Parathyroid adenoma (tissue), 2 donors: ENCODE measurements at regions not wholly inside any gene's neighbourhood (a gene's known extent, or its start where the extent isn't known, plus 50 kb on each side); places are given as distances from the start of the nearest gene placed in this dataset.

Source experiments
- H2AFZ ChIP-seq: fragments of 300-600 bp; sonication (generic); one replicate; pipeline ENCODE4 v1.7.0; 2017; ENCODE audit warnings: antibody characterized with exemption, mild to moderate bottlenecking
- H3K27ac ChIP-seq: fragments of 300-600 bp; sonication (generic); one replicate; pipeline ENCODE4 v1.7.0; 2017
- H3K27me3 ChIP-seq: fragments of 300-600 bp; sonication (generic); one replicate; pipeline ENCODE4 v1.7.0; 2017; ENCODE audit warnings: low read length; ENCODE audit not compliant: control insufficient read depth, insufficient read depth
- H3K36me3 ChIP-seq: fragments of 300-600 bp; sonication (generic); one replicate; pipeline ENCODE4 v1.7.0; 2017; ENCODE audit warnings: low read length; ENCODE audit not compliant: control insufficient read depth, insufficient read depth
- H3K4me1 ChIP-seq: fragments of 300-600 bp; sonication (generic); one replicate; pipeline ENCODE4 v1.7.0; 2017; ENCODE audit warnings: control low read depth
- H3K4me2 ChIP-seq: fragments of 300-600 bp; sonication (generic); one replicate; pipeline ENCODE4 v1.7.0; 2017; ENCODE audit warnings: low read length
- H3K4me3 ChIP-seq: fragments of 300-600 bp; sonication (generic); one replicate; pipeline ENCODE4 v1.7.0; 2017; ENCODE audit warnings: low read depth, low read length
- H3K79me2 ChIP-seq: fragments of 300-600 bp; sonication (generic); one replicate; pipeline ENCODE4 v1.7.0; 2017; ENCODE audit warnings: control low read depth
- H3K9ac ChIP-seq: fragments of 300-600 bp; sonication (generic); one replicate; pipeline ENCODE4 v1.7.0; 2017; ENCODE audit warnings: mild to moderate bottlenecking
- H3K9me3 ChIP-seq: fragments of 300-600 bp; sonication (generic); one replicate; pipeline ENCODE4 v1.7.0; 2017; ENCODE audit warnings: low read length; ENCODE audit not compliant: control insufficient read depth
- CTCF ChIP-seq: fragments of 300-600 bp; sonication (generic); IDR thresholded peaks from one replicate; pipeline ENCODE4 v1.7.0; 2017; ENCODE audit warnings: antibody characterized with exemption, mild to moderate bottlenecking
- donor health status: primary hyperparathyroidism.

GRCh38 chr18:40752316-40752715, 1202.7 kb upstream of the PIK3C3 start:
- no peaks in the 10 kb centered on the region for H3K9me3 ChIP-seq
- H3K4me3 ChIP-seq: no peak overlapping the region
- H3K36me3 ChIP-seq: no peaks in the 10 kb centered on the region
- no peak overlapping the region for H3K9ac ChIP-seq
- H2AFZ ChIP-seq: no peak overlapping the region
- H3K79me2 ChIP-seq: no peaks in the 10 kb centered on the region
- no peak overlapping the region for H3K27ac ChIP-seq
- H3K4me2 ChIP-seq: no peak overlapping the region
- no peaks in the 10 kb centered on the region for H3K27me3 ChIP-seq
- no peaks in the 10 kb centered on the region for H3K4me1 ChIP-seq
- no peak for TF ChIP-seq CTCF

- Histone ChIP-seq H3K36me3 (no peaks in the 10 kb centered on the region), H3K27me3 (no peaks in the 10 kb centered on the region), H3K27ac (no peak overlapping the region), H3K4me1 (no peaks in the 10 kb centered on the region), H3K79me2 (no peaks in the 10 kb centered on the region), H2AFZ (no peak overlapping the region), H3K9ac (no peak overlapping the region), H3K4me3 (no peak overlapping the region), H3K4me2 (no peak overlapping the region), H3K9me3 (no peaks in the 10 kb centered on the region)
- no peak for TF ChIP-seq CTCF
Observed at GRCh38 chr18:40751186-40751585, 1203.8 kb upstream of the PIK3C3 start.

- Histone ChIP-seq H3K27ac (no peak overlapping the region), H3K4me2 (no peak overlapping the region), H3K9ac (no peak overlapping the region), H3K36me3 (no peaks in the 10 kb centered on the region), H3K27me3 (no peaks in the 10 kb centered on the region), H3K4me3 (no peak overlapping the region), H3K79me2 (no peaks in the 10 kb centered on the region), H3K9me3 (no peaks in the 10 kb centered on the region), H3K4me1 (no peaks in the 10 kb centered on the region), H2AFZ (no peak overlapping the region)
- TF ChIP-seq CTCF: no peak
Observed at GRCh38 chr18:40739029-40739428, 1216.0 kb upstream of the PIK3C3 start.

- Histone ChIP-seq H3K79me2 (no peaks in the 10 kb centered on the region), H3K36me3 (no peaks in the 10 kb centered on the region)
Observed at GRCh38 chr18:40738321-40738880, 1216.6 kb upstream of the PIK3C3 start.

More at GRCh38 chr18:40738321-40738880, 1216.6 kb upstream of the PIK3C3 start:
- Histone ChIP-seq H2AFZ (no peak overlapping the region), H3K4me3 (no peak overlapping the region), H3K27me3 (no peaks in the 10 kb centered on the region), H3K4me1 (no peaks in the 10 kb centered on the region), H3K4me2 (no peak overlapping the region), H3K27ac (no peak overlapping the region), H3K9ac (no peak overlapping the region), H3K9me3 (no peaks in the 10 kb centered on the region)
- no peak for TF ChIP-seq CTCF
